H1 (cell line): ENCODE measurements at regions not wholly inside any gene's neighbourhood (a gene's known extent, or its start where the extent isn't known, plus 50 kb on each side); places are given as distances from the start of the nearest gene placed in this dataset.

ENCODE experiments used
- RFX5 ChIP-seq: IDR thresholded peaks from 2 replicates; pipeline ENCODE4 v1.6.1; 2011; ENCODE audit warnings: low read depth, low read length, improper control_type of control experiment, borderline replicate concordance
- TF ChIP-seq, protein P1 (sequence below): IDR thresholded peaks from 2 replicates; pipeline ENCODE4 v1.6.1; 2011; ENCODE audit warnings: low read depth, mild to moderate bottlenecking, low read length; ENCODE audit not compliant: insufficient read depth

DNA sequence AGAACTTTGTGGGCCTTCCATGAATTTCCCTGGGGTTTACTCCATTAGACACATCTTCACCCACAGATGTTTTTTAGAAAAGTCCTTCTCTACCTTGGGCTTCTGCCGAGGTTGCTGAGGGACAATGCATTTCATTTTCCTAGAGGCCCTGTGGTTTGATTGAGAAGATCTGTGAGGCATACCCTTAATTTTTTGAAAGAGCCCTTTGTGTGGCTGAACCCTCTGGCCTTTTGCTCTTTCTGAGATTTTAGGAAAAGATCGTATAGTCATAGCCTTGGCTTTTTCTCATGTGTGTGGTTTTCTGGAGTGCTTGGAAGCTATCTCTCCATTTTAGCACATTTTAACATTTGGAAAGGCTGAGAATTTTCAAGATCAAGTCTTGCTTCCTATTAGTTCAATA, 119.8 kb upstream of the LYZL1 start (continued):
- TF ChIP-seq, protein P1, sequence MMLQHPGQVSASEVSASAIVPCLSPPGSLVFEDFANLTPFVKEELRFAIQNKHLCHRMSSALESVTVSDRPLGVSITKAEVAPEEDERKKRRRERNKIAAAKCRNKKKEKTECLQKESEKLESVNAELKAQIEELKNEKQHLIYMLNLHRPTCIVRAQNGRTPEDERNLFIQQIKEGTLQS: no peak
- no peak for TF ChIP-seq RFX5
- TF ChIP-seq, all 59 proteins: peak for 0
